ENCODE measurements at regions not wholly inside any gene's neighbourhood (a gene's known extent, or its start where the extent isn't known, plus 50 kb on each side); places are given as distances from the start of the nearest gene placed in this dataset.

DNA sequence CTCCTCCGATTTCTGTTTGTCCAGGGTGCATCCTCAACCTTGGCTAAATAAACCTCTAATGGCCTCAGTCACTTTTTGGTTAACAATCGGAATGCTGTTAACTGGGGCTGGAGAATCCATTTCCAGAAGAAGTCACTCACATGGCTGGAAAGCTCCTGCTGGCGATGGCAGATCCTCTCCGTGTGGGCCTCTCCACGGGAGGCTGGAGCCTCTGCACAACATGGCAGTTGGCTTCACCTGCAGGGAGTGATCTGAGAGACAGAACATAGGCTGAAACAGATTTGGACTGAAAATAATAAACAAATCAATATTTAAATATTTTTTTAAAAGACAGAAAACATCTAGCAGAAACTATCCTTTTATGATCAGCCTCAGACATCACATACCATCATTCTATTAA is 66.8 kb upstream of the FICD start:
- Histone ChIP-seq H3K9me3 (replicated peaks in 1 of 11) (no peaks in the 10 kb centered on the region), H3K4me2 (no peak overlapping the region), H3K27me3 (no peaks in the 10 kb centered on the region), H3K9ac (no peak overlapping the region), H3K36me3 (no peaks in the 10 kb centered on the region), H3K4me3 (no peak overlapping the region), H3K27ac (no peak overlapping the region), H4K20me1 (no peaks in the 10 kb centered on the region), H3K4me1 (peaks cover 0 to 16% (median 0%) of the 10 kb centered on the region in 10 experiments; a peak in 5 of 20 replicates)
- TF ChIP-seq Cebpa-rat (IDR thresholded peaks at IDR 0.05) = no peak

GRCh38 chr12:108447168-108447832 is 67.8 kb upstream of the FICD start:
- H3K27ac ChIP-seq = no peak overlapping the region
- H3K4me3 ChIP-seq = no peak overlapping the region
- H3K36me3 ChIP-seq = no peaks in the 10 kb centered on the region
- no peaks in the 10 kb centered on the region for H3K27me3 ChIP-seq
- no peak overlapping the region for H3K9ac ChIP-seq
- no peaks in the 10 kb centered on the region for H3K9me3 ChIP-seq (replicated peaks in 1 of 11)
- H3K4me1 ChIP-seq = peaks cover 2 to 24% (median 3%) of the 10 kb centered on the region in 10 experiments
- peak overlapping the region in 3 of 11 experiments; percentile 31 to 43 (median 33); a peak in 6 of 22 replicates for H3K4me2 ChIP-seq
- no peaks in the 10 kb centered on the region for H4K20me1 ChIP-seq
- no peak for TF ChIP-seq Cebpa-rat (IDR thresholded peaks at IDR 0.05)

DNA sequence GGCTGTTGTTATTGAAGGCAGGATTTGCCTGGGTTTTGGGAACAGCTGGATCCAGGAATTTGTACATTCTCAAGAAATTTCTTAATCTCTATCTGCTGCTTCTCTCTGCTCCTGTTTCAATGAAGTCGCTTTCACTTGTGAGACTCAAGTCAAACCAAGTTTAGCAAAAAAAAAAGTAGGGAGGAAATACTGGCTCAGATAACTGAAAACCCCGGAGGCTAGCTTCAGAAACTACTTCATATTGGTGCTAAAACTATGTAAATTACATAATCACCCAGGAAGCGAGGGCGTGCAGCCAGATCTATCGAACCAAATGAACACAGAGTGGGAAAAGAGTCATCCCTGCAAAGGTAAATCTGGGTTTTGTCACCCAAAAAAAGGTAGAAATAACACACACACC is 68.3 kb upstream of the FICD start:
- TF ChIP-seq Cebpa-rat (IDR thresholded peaks at IDR 0.05) = no peak
- Histone ChIP-seq H3K27ac (no peak overlapping the region), H3K9ac (no peak overlapping the region), H3K27me3 (no peaks in the 10 kb centered on the region), H3K4me1 (peaks cover 8 to 29% (median 9%) of the 10 kb centered on the region in 10 experiments), H3K36me3 (no peaks in the 10 kb centered on the region), H3K4me3 (no peak overlapping the region), H4K20me1 (no peaks in the 10 kb centered on the region), H3K9me3 (replicated peaks in 1 of 11) (no peaks in the 10 kb centered on the region), H3K4me2 (peak overlapping the region in 3 of 11 experiments; percentile 31 to 43 (median 33); a peak in 6 of 22 replicates)

- Histone ChIP-seq H3K4me3 (no peak overlapping the region), H3K36me3 (no peaks in the 10 kb centered on the region), H3K9ac (no peak overlapping the region), H3K27me3 (no peaks in the 10 kb centered on the region), H3K4me1 (peaks cover 9 to 53% (median 10%) of the 10 kb centered on the region in 10 experiments), H3K27ac (no peak overlapping the region), H3K4me2 (peak overlapping the region in 4 of 11 experiments; percentile 48 to 73 (median 64); a peak in 5 of 22 replicates), H3K9me3 (replicated peaks in 1 of 11) (no peaks in the 10 kb centered on the region), H4K20me1 (no peaks in the 10 kb centered on the region)
- no peak for TF ChIP-seq Cebpa-rat (IDR thresholded peaks at IDR 0.05)
Observed at GRCh38 chr12:108442910-108443309, 72.2 kb upstream of the FICD start.

- Histone ChIP-seq H3K9me3 (replicated peaks in 1 of 11) (no peaks in the 10 kb centered on the region), H3K27ac (peak overlapping the region in 3 of 11 experiments; percentile 10 to 35 (median 18); a peak in 4 of 22 replicates), H3K27me3 (no peaks in the 10 kb centered on the region), H3K4me1 (peaks cover 9 to 49% (median 10%) of the 10 kb centered on the region in 10 experiments), H3K9ac (no peak overlapping the region), H3K4me2 (peak overlapping the region; percentile 29 to 73 (median 49)), H4K20me1 (no peaks in the 10 kb centered on the region), H3K36me3 (no peaks in the 10 kb centered on the region), H3K4me3 (no peak overlapping the region)
- no peak for TF ChIP-seq Cebpa-rat (IDR thresholded peaks at IDR 0.05)
Observed at GRCh38 chr12:108442067-108442466, 73.0 kb upstream of the FICD start.

- no peak for TF ChIP-seq Cebpa-rat (IDR thresholded peaks at IDR 0.05)
- Histone ChIP-seq H3K4me2 (peak overlapping the region; percentile 29 to 73 (median 49); a peak in 21 of 22 replicates), H3K4me1 (peaks cover 9 to 44% (median 10%) of the 10 kb centered on the region in 10 experiments), H4K20me1 (no peaks in the 10 kb centered on the region), H3K36me3 (no peaks in the 10 kb centered on the region), H3K4me3 (no peak overlapping the region), H3K9me3 (replicated peaks in 1 of 11) (no peaks in the 10 kb centered on the region), H3K27ac (no peak overlapping the region), H3K27me3 (no peaks in the 10 kb centered on the region), H3K9ac (no peak overlapping the region)
Observed at GRCh38 chr12:108441549-108441948, 73.5 kb upstream of the FICD start.

GRCh38 chr12:108440736-108441135 is 74.3 kb upstream of the FICD start:
- no peak overlapping the region for H3K9ac ChIP-seq
- H3K4me2 ChIP-seq = no peak overlapping the region
- H3K27ac ChIP-seq = no peak overlapping the region
- H3K4me1 ChIP-seq = peaks cover 9 to 41% (median 10%) of the 10 kb centered on the region in 10 experiments
- H4K20me1 ChIP-seq = no peaks in the 10 kb centered on the region
- no peaks in the 10 kb centered on the region for H3K9me3 ChIP-seq (replicated peaks in 1 of 11)
- TF ChIP-seq Cebpa-rat (IDR thresholded peaks at IDR 0.05) = no peak
- H3K27me3 ChIP-seq = no peaks in the 10 kb centered on the region
- H3K36me3 ChIP-seq = no peaks in the 10 kb centered on the region
- no peak overlapping the region for H3K4me3 ChIP-seq

DNA sequence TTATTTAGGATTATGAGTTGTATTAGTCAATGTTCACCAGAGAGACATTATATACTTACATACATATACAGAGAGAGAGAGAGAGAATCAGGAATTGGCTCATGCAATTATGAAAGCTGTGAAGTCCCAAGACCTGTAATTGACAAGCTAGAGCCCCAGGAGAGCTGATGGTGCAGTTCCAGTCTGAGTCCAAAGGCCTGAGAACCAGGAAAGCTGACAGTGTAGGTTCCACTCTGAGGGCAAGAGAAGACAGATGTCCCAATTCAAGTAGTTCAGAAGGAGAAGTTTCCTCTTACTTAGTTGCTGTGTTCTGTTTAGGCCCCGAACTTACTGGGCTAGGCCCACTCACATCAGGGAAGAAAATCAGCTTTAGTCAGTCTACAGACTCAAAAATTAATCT is 76.4 kb upstream of the FICD start:
- Histone ChIP-seq H3K27me3 (no peaks in the 10 kb centered on the region), H3K9ac (peak overlapping the region in 1 of 11 experiments; percentile 46; a peak in 2 of 22 replicates), H3K27ac (peak overlapping the region in 3 of 11 experiments; percentile 12 to 68 (median 64); a peak in 5 of 22 replicates), H3K36me3 (no peaks in the 10 kb centered on the region), H3K4me3 (no peak overlapping the region), H4K20me1 (no peaks in the 10 kb centered on the region), H3K4me2 (peak overlapping the region in 2 of 11 experiments; percentile 32 to 35; a peak in 3 of 22 replicates), H3K4me1 (peaks cover 9 to 41% (median 10%) of the 10 kb centered on the region in 10 experiments), H3K9me3 (replicated peaks in 1 of 11) (no peaks in the 10 kb centered on the region)
- no peak for TF ChIP-seq Cebpa-rat (IDR thresholded peaks at IDR 0.05)

GRCh38 chr12:108432423-108433121 is 82.5 kb upstream of the FICD start:
- Histone ChIP-seq H4K20me1 (no peaks in the 10 kb centered on the region), H3K27ac (no peak overlapping the region), H3K4me1 (no peaks in the 10 kb centered on the region; a peak in 1 of 20 replicates), H3K27me3 (no peaks in the 10 kb centered on the region), H3K4me2 (no peak overlapping the region), H3K9ac (no peak overlapping the region), H3K4me3 (no peak overlapping the region), H3K36me3 (no peaks in the 10 kb centered on the region), H3K9me3 (replicated peaks in 1 of 11) (no peaks in the 10 kb centered on the region)
- no peak for TF ChIP-seq Cebpa-rat (IDR thresholded peaks at IDR 0.05)
